Prostate gland (tissue), 2 donors: ENCODE measurements at regions not wholly inside any gene's neighbourhood (a gene's known extent, or its start where the extent isn't known, plus 50 kb on each side); places are given as distances from the start of the nearest gene placed in this dataset.

Source experiments
- CTCF ChIP-seq, 4 experiments: fragments of 200-600 bp in 2 of 4; fragments of 450-650 bp in 2 of 4; sonication (generic) in 2 of 4; IDR thresholded peaks; 1 replicate in 3 of 4; 2 replicates in 1 of 4; pipeline ENCODE4 v1.5.1; 2016 to 2019; ENCODE audit warnings: antibody characterized with exemption in 4 of 4, mild to moderate bottlenecking in 2 of 4, moderate library complexity in 2 of 4
- POLR2A ChIP-seq: fragments of 450-650 bp; IDR thresholded peaks from one replicate; pipeline ENCODE4 v1.6.1; 2016; ENCODE audit warnings: antibody characterized with exemption, mild to moderate bottlenecking
- POLR2AphosphoS5 ChIP-seq: sonication (generic); formaldehyde crosslinking; IDR thresholded peaks from one replicate; pipeline ENCODE4 v1.6.1; 2017; ENCODE audit warnings: antibody characterized with exemption

- no peak for TF ChIP-seq CTCF (IDR thresholded peaks at IDR 0.05)
- no peak for TF ChIP-seq POLR2A
- TF ChIP-seq POLR2AphosphoS5: no peak
These were observed 143.2 kb downstream of the POLR1F start for GRCh38 chr7:19565602-19566001.
